NB4 (cell line): ENCODE measurements at regions not wholly inside any gene's neighbourhood (a gene's known extent, or its start where the extent isn't known, plus 50 kb on each side); places are given as distances from the start of the nearest gene placed in this dataset.

Experiments
- DNase-seq: peaks from one replicate; pipeline ENCODE4 v3.0.0; 2010; ENCODE audit warnings: low read depth
- H3K4me3 ChIP-seq: one replicate; pipeline ENCODE4 v1.5.1; 2011; ENCODE audit warnings: mild to moderate bottlenecking, low read depth, low read length, moderate library complexity
- CTCF ChIP-seq: IDR thresholded peaks from one replicate; pipeline ENCODE4 v1.5.1; 2012; ENCODE audit warnings: low read depth, low read length
- MAX ChIP-seq: IDR thresholded peaks from 2 replicates; pipeline ENCODE4 v1.6.1; 2011; ENCODE audit warnings: low read depth, low read length
- MYC ChIP-seq: IDR thresholded peaks from 2 replicates; pipeline ENCODE4 v1.6.1; 2011; ENCODE audit warnings: low read depth, low read length
- POLR2A ChIP-seq: IDR thresholded peaks from 2 replicates; pipeline ENCODE4 v1.6.1; 2011; ENCODE audit warnings: mild to moderate bottlenecking; ENCODE audit not compliant: insufficient read length; ENCODE audit errors: extremely low read depth

GRCh38 chr10:8908013-8908412 lies 853.5 kb downstream of the GATA3 start:
- DNase-seq, result no peak
- TF ChIP-seq MAX (no peak), CTCF (no peak), MYC (no peak), POLR2A (no peak)
- no peak overlapping the region for H3K4me3 ChIP-seq

GRCh38 chr10:8910314-8910713 lies 855.8 kb downstream of the GATA3 start:
- TF ChIP-seq POLR2A, result no peak
- no peak for TF ChIP-seq CTCF
- TF ChIP-seq MYC, result no peak
- TF ChIP-seq MAX, result no peak
- DNase-seq, result no peak
- no peak overlapping the region for H3K4me3 ChIP-seq

- no peak for TF ChIP-seq POLR2A
- no peak for TF ChIP-seq CTCF
- TF ChIP-seq MAX, result no peak
- no peak for TF ChIP-seq MYC
- no peak overlapping the region for H3K4me3 ChIP-seq
- no peak for DNase-seq
Observed at GRCh38 chr10:8911032-8911431, 856.5 kb downstream of the GATA3 start.

- no peak for DNase-seq
- H3K4me3 ChIP-seq, result no peak overlapping the region
- no peak for TF ChIP-seq MYC
- no peak for TF ChIP-seq POLR2A
- no peak for TF ChIP-seq CTCF
- no peak for TF ChIP-seq MAX
Observed at GRCh38 chr10:8912108-8912507, 857.6 kb downstream of the GATA3 start.

GRCh38 chr10:8913720-8914119 lies 859.2 kb downstream of the GATA3 start:
- DNase-seq, result no peak
- TF ChIP-seq CTCF, result no peak
- no peak for TF ChIP-seq POLR2A
- no peak for TF ChIP-seq MYC
- TF ChIP-seq MAX, result no peak
- no peak overlapping the region for H3K4me3 ChIP-seq

- H3K4me3 ChIP-seq, result no peak overlapping the region
- no peak for TF ChIP-seq CTCF
- TF ChIP-seq MYC, result no peak
- TF ChIP-seq MAX, result no peak
- TF ChIP-seq POLR2A, result no peak
- no peak for DNase-seq
Observed at GRCh38 chr10:8919280-8919679, 864.8 kb downstream of the GATA3 start.
